ENCODE measurements at regions not wholly inside any gene's neighbourhood (a gene's known extent, or its start where the extent isn't known, plus 50 kb on each side); places are given as distances from the start of the nearest gene placed in this dataset.

DNA sequence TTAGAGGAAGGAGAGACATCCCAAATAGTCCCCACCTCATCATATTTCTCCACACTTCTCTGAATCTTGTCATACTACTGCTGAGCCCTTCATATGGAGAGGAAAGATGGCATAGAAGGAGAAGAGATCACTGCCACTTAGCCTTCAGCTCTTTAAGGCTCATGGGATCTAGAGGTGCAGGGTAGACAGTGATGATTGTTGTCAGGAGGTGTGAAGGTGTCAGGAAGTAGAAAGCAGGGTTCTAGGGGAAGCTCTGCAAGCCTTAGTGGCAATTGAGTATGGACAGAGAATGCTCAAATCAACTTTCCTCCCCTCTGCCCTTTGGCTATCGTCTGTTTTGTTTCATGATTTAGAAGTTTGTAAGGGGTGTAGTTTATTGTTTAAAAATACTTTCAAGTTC lies 505.7 kb downstream of the ZNF608 start:
- no peak overlapping the region for H3K27ac ChIP-seq (ENCODE audit: low read depth, low read length, poor library complexity, severe bottlenecking)
- BruUV-seq (replicated peaks): no TSS peak
- H3K4me1 ChIP-seq (ENCODE audit: insufficient read depth, low read length, poor library complexity, severe bottlenecking): no peaks in the 10 kb centered on the region
- POLR2A ChIA-PET: no interaction called here
- H3K4me3 ChIP-seq (ENCODE audit: low read depth, low read length, poor library complexity, severe bottlenecking): no peak overlapping the region
- intact Hi-C loops (cut with micrococcal nuclease; ENCODE audit: unreplicated experiment): no loop called here
- H2AFZ ChIP-seq (ENCODE audit: low read length): no peak overlapping the region
- CTCF ChIA-PET (ENCODE audit: unreplicated experiment): no interaction called here
- no peaks in the 10 kb centered on the region for H3K36me3 ChIP-seq (ENCODE audit: insufficient read depth, low read length)
- no peak for TF ChIP-seq EZH2phosphoT487 (IDR thresholded peaks at IDR 0.05; ENCODE audit: borderline replicate concordance, low read depth, low read length)
- TF ChIP-seq, protein P1, sequence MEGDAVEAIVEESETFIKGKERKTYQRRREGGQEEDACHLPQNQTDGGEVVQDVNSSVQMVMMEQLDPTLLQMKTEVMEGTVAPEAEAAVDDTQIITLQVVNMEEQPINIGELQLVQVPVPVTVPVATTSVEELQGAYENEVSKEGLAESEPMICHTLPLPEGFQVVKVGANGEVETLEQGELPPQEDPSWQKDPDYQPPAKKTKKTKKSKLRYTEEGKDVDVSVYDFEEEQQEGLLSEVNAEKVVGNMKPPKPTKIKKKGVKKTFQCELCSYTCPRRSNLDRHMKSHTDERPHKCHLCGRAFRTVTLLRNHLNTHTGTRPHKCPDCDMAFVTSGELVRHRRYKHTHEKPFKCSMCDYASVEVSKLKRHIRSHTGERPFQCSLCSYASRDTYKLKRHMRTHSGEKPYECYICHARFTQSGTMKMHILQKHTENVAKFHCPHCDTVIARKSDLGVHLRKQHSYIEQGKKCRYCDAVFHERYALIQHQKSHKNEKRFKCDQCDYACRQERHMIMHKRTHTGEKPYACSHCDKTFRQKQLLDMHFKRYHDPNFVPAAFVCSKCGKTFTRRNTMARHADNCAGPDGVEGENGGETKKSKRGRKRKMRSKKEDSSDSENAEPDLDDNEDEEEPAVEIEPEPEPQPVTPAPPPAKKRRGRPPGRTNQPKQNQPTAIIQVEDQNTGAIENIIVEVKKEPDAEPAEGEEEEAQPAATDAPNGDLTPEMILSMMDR (conservative IDR thresholded peaks at IDR 0.05; ENCODE audit: low read length): no peak
- H3K9me3 ChIP-seq (ENCODE audit: low read length): no peaks in the 10 kb centered on the region
- no peak overlapping the region for H3K4me2 ChIP-seq (ENCODE audit: low read length)
- H3K79me2 ChIP-seq (ENCODE audit: insufficient read depth, low read depth, low read length): no peaks in the 10 kb centered on the region
- no peaks in the 10 kb centered on the region for H3K9me2 ChIP-seq (ENCODE audit: insufficient read depth, low read length)
- no peak for DNase-seq (ENCODE audit: low spot score)
- H4K20me1 ChIP-seq (ENCODE audit: insufficient read depth, low read length): no peaks in the 10 kb centered on the region

- no peak overlapping the region for H3K27ac ChIP-seq (ENCODE audit: low read depth, low read length, poor library complexity, severe bottlenecking)
- no peak overlapping the region for H2AFZ ChIP-seq (ENCODE audit: low read length)
- no peak for DNase-seq (ENCODE audit: low spot score)
- no peaks in the 10 kb centered on the region for H3K79me2 ChIP-seq (ENCODE audit: insufficient read depth, low read depth, low read length)
- POLR2A ChIA-PET: interaction anchor here (0.5 to 0.7 kb wide), 7 partner anchors 12 to 1711 kb away, joined by 3 to 7 read pairs (median 4); no protein-coding TSS in a partner anchor
- no peaks in the 10 kb centered on the region for H3K9me2 ChIP-seq (ENCODE audit: insufficient read depth, low read length)
- intact Hi-C loops (cut with micrococcal nuclease; ENCODE audit: unreplicated experiment): no loop called here
- H3K4me2 ChIP-seq (ENCODE audit: low read length): no peak overlapping the region
- H3K9me3 ChIP-seq (ENCODE audit: low read length): no peaks in the 10 kb centered on the region
- CTCF ChIA-PET (ENCODE audit: unreplicated experiment): no interaction called here
- no TSS peak for BruUV-seq (replicated peaks)
- no peak overlapping the region for H3K4me3 ChIP-seq (ENCODE audit: low read depth, low read length, poor library complexity, severe bottlenecking)
- H3K36me3 ChIP-seq (ENCODE audit: insufficient read depth, low read length): no peaks in the 10 kb centered on the region
- H3K4me1 ChIP-seq (ENCODE audit: insufficient read depth, low read length, poor library complexity, severe bottlenecking): no peaks in the 10 kb centered on the region
- no peaks in the 10 kb centered on the region for H4K20me1 ChIP-seq (ENCODE audit: insufficient read depth, low read length)
- no peak for TF ChIP-seq EZH2phosphoT487 (IDR thresholded peaks at IDR 0.05; ENCODE audit: borderline replicate concordance, low read depth, low read length)
- TF ChIP-seq, protein P1 (conservative IDR thresholded peaks at IDR 0.05; ENCODE audit: low read length): no peak
Observed at GRCh38 chr5:124239572-124239971, 506.9 kb downstream of the ZNF608 start.

- no peaks in the 10 kb centered on the region for H3K9me2 ChIP-seq (ENCODE audit: insufficient read depth, low read length)
- H3K79me2 ChIP-seq (ENCODE audit: insufficient read depth, low read depth, low read length): no peaks in the 10 kb centered on the region
- no peak for DNase-seq (ENCODE audit: low spot score)
- BruUV-seq (replicated peaks): no TSS peak
- ChIA-PET CTCF (ENCODE audit: unreplicated experiment) (interaction anchor here (0.6 kb wide), 1 partner anchor 22 kb away, joined by 3 read pairs; no protein-coding TSS in a partner anchor), POLR2A (interaction anchor here (1.0 kb wide), 1 partner anchor 590 kb away, joined by 4 read pairs; no protein-coding TSS in a partner anchor)
- no peaks in the 10 kb centered on the region for H3K4me1 ChIP-seq (ENCODE audit: insufficient read depth, low read length, poor library complexity, severe bottlenecking)
- no peak overlapping the region for H3K4me3 ChIP-seq (ENCODE audit: low read depth, low read length, poor library complexity, severe bottlenecking)
- H3K9me3 ChIP-seq (ENCODE audit: low read length): no peaks in the 10 kb centered on the region
- no peak overlapping the region for H3K27ac ChIP-seq (ENCODE audit: low read depth, low read length, poor library complexity, severe bottlenecking)
- no peaks in the 10 kb centered on the region for H3K36me3 ChIP-seq (ENCODE audit: insufficient read depth, low read length)
- intact Hi-C loops (cut with micrococcal nuclease; ENCODE audit: unreplicated experiment): no loop called here
- no peaks in the 10 kb centered on the region for H4K20me1 ChIP-seq (ENCODE audit: insufficient read depth, low read length)
- H2AFZ ChIP-seq (ENCODE audit: low read length): no peak overlapping the region
- no peak for TF ChIP-seq EZH2phosphoT487 (IDR thresholded peaks at IDR 0.05; ENCODE audit: borderline replicate concordance, low read depth, low read length)
- TF ChIP-seq, protein P1 (conservative IDR thresholded peaks at IDR 0.05; ENCODE audit: low read length): no peak
- no peak overlapping the region for H3K4me2 ChIP-seq (ENCODE audit: low read length)
Observed at GRCh38 chr5:124238350-124238749, 508.1 kb downstream of the ZNF608 start.
